OCI-LY7 (cell line): ENCODE measurements at regions not wholly inside any gene's neighbourhood (a gene's known extent, or its start where the extent isn't known, plus 50 kb on each side); places are given as distances from the start of the nearest gene placed in this dataset.

Experiments
- EZH2phosphoT487 ChIP-seq: fragments of 200-600 bp; sonication (generic); IDR thresholded peaks from 2 replicates; pipeline ENCODE4 v1.6.1; 2018; ENCODE audit warnings: low read depth, borderline replicate concordance, mild to moderate bottlenecking, mixed run types, antibody characterized with exemption, low read length, moderate library complexity, mixed read lengths
- TF ChIP-seq, protein P1 (sequence below): fragments of 200-600 bp; sonication (generic); conservative IDR thresholded peaks from 2 replicates; pipeline ENCODE4 v1.5.1; 2014; ENCODE audit warnings: mild to moderate bottlenecking, antibody characterized with exemption, low read length, moderate library complexity, mixed read lengths

DNA sequence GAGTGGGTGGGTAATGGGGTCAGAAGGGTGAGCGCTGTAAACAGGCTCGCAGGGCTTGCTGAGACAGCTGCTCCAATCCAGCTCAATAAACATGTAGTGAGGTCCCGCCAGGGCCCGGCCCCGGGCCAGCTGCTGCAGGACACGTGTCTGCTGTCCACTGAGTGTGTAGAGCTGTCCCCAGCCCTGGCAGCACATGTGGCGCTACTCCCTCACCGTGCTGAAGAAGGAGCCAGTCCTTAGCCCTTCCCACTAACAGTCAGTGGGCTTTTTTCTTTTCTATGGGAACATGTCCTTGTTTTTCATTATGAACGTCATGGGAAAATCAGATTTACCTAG lies 78.9 kb upstream of the C1orf174 start:
- TF ChIP-seq, protein P1, sequence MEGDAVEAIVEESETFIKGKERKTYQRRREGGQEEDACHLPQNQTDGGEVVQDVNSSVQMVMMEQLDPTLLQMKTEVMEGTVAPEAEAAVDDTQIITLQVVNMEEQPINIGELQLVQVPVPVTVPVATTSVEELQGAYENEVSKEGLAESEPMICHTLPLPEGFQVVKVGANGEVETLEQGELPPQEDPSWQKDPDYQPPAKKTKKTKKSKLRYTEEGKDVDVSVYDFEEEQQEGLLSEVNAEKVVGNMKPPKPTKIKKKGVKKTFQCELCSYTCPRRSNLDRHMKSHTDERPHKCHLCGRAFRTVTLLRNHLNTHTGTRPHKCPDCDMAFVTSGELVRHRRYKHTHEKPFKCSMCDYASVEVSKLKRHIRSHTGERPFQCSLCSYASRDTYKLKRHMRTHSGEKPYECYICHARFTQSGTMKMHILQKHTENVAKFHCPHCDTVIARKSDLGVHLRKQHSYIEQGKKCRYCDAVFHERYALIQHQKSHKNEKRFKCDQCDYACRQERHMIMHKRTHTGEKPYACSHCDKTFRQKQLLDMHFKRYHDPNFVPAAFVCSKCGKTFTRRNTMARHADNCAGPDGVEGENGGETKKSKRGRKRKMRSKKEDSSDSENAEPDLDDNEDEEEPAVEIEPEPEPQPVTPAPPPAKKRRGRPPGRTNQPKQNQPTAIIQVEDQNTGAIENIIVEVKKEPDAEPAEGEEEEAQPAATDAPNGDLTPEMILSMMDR, result no peak
- TF ChIP-seq EZH2phosphoT487, result no peak
